ENCODE measurements at regions not wholly inside any gene's neighbourhood (a gene's known extent, or its start where the extent isn't known, plus 50 kb on each side); places are given as distances from the start of the nearest gene placed in this dataset.

- TF ChIP-seq CTCF (IDR thresholded peaks at IDR 0.05; ENCODE audit: low read depth, low read length) (no peak), POLR2A (IDR thresholded peaks at IDR 0.05; ENCODE audit: extremely low read depth, insufficient read length) (no peak)
Measured at GRCh38 chr7:10211016-10211415, 762.7 kb upstream of the PHF14 start.

Data from NB4 (cell line).